GM12873 (cell line): ENCODE measurements at regions not wholly inside any gene's neighbourhood (a gene's known extent, or its start where the extent isn't known, plus 50 kb on each side); places are given as distances from the start of the nearest gene placed in this dataset.

Experiments
- CTCF ChIP-seq: IDR thresholded peaks from 2 replicates; pipeline ENCODE4 v1.5.1; 2012; ENCODE audit warnings: low read depth, mild to moderate bottlenecking, moderate library complexity, low read length, control low read depth; ENCODE audit not compliant: insufficient read depth; ENCODE audit errors: missing control alignments

GRCh38 chr4:45661893-45662292 is 462.0 kb downstream of the GABRG1 start:
- TF ChIP-seq CTCF, result no peak

GRCh38 chr4:45650545-45650944 is 473.3 kb downstream of the GABRG1 start:
- no peak for TF ChIP-seq CTCF

- no peak for TF ChIP-seq CTCF
Measured at GRCh38 chr4:45648846-45649245, 475.0 kb downstream of the GABRG1 start.

GRCh38 chr4:45647823-45648222 is 476.0 kb downstream of the GABRG1 start:
- TF ChIP-seq CTCF, result no peak

GRCh38 chr4:45646885-45647590 is 476.8 kb downstream of the GABRG1 start:
- no peak for TF ChIP-seq CTCF

- no peak for TF ChIP-seq CTCF
Measured at GRCh38 chr4:45640281-45640680, 483.6 kb downstream of the GABRG1 start.

GRCh38 chr4:45638641-45639040 is 485.2 kb downstream of the GABRG1 start:
- no peak for TF ChIP-seq CTCF
